HCT116 (cell line): ENCODE measurements at regions not wholly inside any gene's neighbourhood (a gene's known extent, or its start where the extent isn't known, plus 50 kb on each side); places are given as distances from the start of the nearest gene placed in this dataset.

Experiments used
- ATAC-seq: fragments of 200-7000 bp; cut with Tn5 transposase; 2 replicates; pipeline ENCODE4 v1.9.1; 2020; ENCODE audit warnings: mild to moderate bottlenecking, moderate library complexity
- BruUV-seq: library from RNA; stranded (reverse); fragments of 400-500 nt; replicated peaks from 2 replicates; lab custom pipeline; 2021; lab: Mats Ljungman, UMichigan
- CTCF ChIA-PET: fragments of 300-600 bp; sonication (Branson Sonifier 250); formaldehyde crosslinking; loops from one replicate; lab custom pipeline; 2021; ENCODE audit warnings: antibody characterized with exemption; lab: Charles Lee
- POLR2A ChIA-PET: fragments of 300-600, 350-600 bp; sonication (Branson Sonifier 250); formaldehyde crosslinking; loops from one replicate; lab custom pipeline; 2021; ENCODE audit warnings: antibody characterized with exemption; lab: Charles Lee
- RAD21 ChIA-PET, 2 experiments: fragments of 300-600 bp; sonication (Branson Sonifier 250); formaldehyde crosslinking; loops; one replicate each; lab custom pipeline; 2023; ENCODE audit warnings: low total read pairs in 2 of 2; ENCODE audit not compliant: uncharacterized antibody in 2 of 2, unreplicated experiment in 2 of 2, low non-redundant PET in 1 of 2; lab: Charles Lee
- DNase-seq: peaks from one replicate; pipeline ENCODE4 v3.0.0-alpha.2; 2010; ENCODE audit warnings: low read depth, low spot score
- H2AFZ ChIP-seq: fragments of 200-600 bp; shearing (Covaris generic), sonication (generic); 2 replicates; pipeline ENCODE4 v1.6.1; 2017; ENCODE audit warnings: low read depth, mixed run types, mixed read lengths, antibody characterized with exemption, low read length; ENCODE audit not compliant: poor library complexity, severe bottlenecking
- H3K27ac ChIP-seq: 2 replicates; pipeline ENCODE4 v1.5.1; 2012; ENCODE audit warnings: low read depth, low read length
- H3K27me3 ChIP-seq: fragments of 200-600 bp; sonication (generic); 2 replicates; pipeline ENCODE4 v1.6.1; 2016; ENCODE audit warnings: mixed run types, low read length, mixed read lengths; ENCODE audit not compliant: insufficient read depth
- H3K36me3 ChIP-seq, 2 experiments: fragments of 200-500 bp in 1 of 2; fragments of 200-600 bp in 1 of 2; sonication (Bioruptor generic) in 1 of 2; sonication (generic) in 1 of 2; 2 replicates each; pipeline versions ENCODE4 v1.5.1 to v1.6.1; 2014 to 2016; ENCODE audit warnings: low read length in 2 of 2, inconsistent platforms in 1 of 2, mixed read lengths in 1 of 2, mixed run types in 1 of 2; ENCODE audit not compliant: insufficient read depth in 2 of 2, control insufficient read depth in 1 of 2
- H3K4me1 ChIP-seq, 2 experiments: fragments of 200-600 bp in 1 of 2; sonication (generic) in 1 of 2; 2 replicates each; pipeline versions ENCODE4 v1.5.1 to v1.6.1; 2012 to 2017; ENCODE audit warnings: low read length in 2 of 2, inconsistent platforms in 1 of 2, mild to moderate bottlenecking in 1 of 2, mixed read lengths in 1 of 2, mixed run types in 1 of 2, moderate library complexity in 1 of 2; ENCODE audit not compliant: insufficient read depth in 2 of 2, control insufficient read depth in 1 of 2
- H3K4me2 ChIP-seq: fragments of 200-600 bp; sonication (generic); 2 replicates; pipeline ENCODE4 v1.6.1; 2017; ENCODE audit warnings: mixed run types, low read length, mixed read lengths
- H3K4me3 ChIP-seq, 2 experiments: fragments of 200-600 bp in 1 of 2; sonication (generic) in 1 of 2; replicated peaks in 1 of 2; 2 replicates each; pipeline ENCODE4 v1.5.1; 2011 to 2016; ENCODE audit warnings: low read length in 2 of 2, control low read depth in 1 of 2, low read depth in 1 of 2, mild to moderate bottlenecking in 1 of 2, mixed read lengths in 1 of 2, mixed run types in 1 of 2
- H3K79me2 ChIP-seq: fragments of 200-600 bp; sonication (generic); 2 replicates; pipeline ENCODE4 v1.6.1; 2017; ENCODE audit warnings: mild to moderate bottlenecking, mixed run types, low read length, moderate library complexity, mixed read lengths; ENCODE audit not compliant: insufficient read depth
- H3K9ac ChIP-seq: fragments of 200-600 bp; sonication (generic); 2 replicates; pipeline ENCODE4 v1.6.1; 2016; ENCODE audit warnings: low read length, mixed read lengths
- H3K9me2 ChIP-seq: fragments of 200-600 bp; sonication (generic), shearing (Covaris generic); 2 replicates; pipeline ENCODE4 v1.6.1; 2017; ENCODE audit warnings: mixed run types, mild to moderate bottlenecking, moderate library complexity; ENCODE audit not compliant: insufficient read depth
- H3K9me3 ChIP-seq, 2 experiments: fragments of 200-500 bp in 1 of 2; fragments of 200-600 bp in 1 of 2; sonication (Bioruptor generic) in 1 of 2; sonication (generic) in 1 of 2; 2 replicates each; pipeline ENCODE4 v1.6.1; 2014 to 2017; ENCODE audit warnings: low read length in 2 of 2, mixed read lengths in 2 of 2, inconsistent platforms in 1 of 2, low read depth in 1 of 2, mild to moderate bottlenecking in 1 of 2, mixed run types in 1 of 2, moderate library complexity in 1 of 2; ENCODE audit not compliant: control insufficient read depth in 1 of 2, insufficient read depth in 1 of 2
- H4K20me1 ChIP-seq: fragments of 200-600 bp; sonication (generic), shearing (Covaris generic); 2 replicates; pipeline ENCODE4 v1.6.1; 2017; ENCODE audit warnings: mixed run types, mild to moderate bottlenecking, moderate library complexity; ENCODE audit not compliant: insufficient read depth
- CEBPB ChIP-seq: IDR thresholded peaks from 2 replicates; pipeline ENCODE4 v1.6.1; 2012; ENCODE audit warnings: low read depth
- EGR1 ChIP-seq: IDR thresholded peaks from 2 replicates; pipeline ENCODE4 v1.6.1; 2012; ENCODE audit warnings: low read depth
- ELF1 ChIP-seq: IDR thresholded peaks from 2 replicates; pipeline ENCODE4 v1.6.1; 2012; ENCODE audit warnings: low read depth, borderline replicate concordance
- FOSL1 ChIP-seq: IDR thresholded peaks from 2 replicates; pipeline ENCODE4 v1.6.1; 2012; ENCODE audit warnings: low read depth
- SIN3A ChIP-seq: IDR thresholded peaks from 2 replicates; pipeline ENCODE4 v1.6.1; 2012; ENCODE audit warnings: low read depth
- SP1 ChIP-seq: IDR thresholded peaks from 2 replicates; pipeline ENCODE4 v1.6.1; 2012; ENCODE audit warnings: low read depth
- SRF ChIP-seq: IDR thresholded peaks from 2 replicates; pipeline ENCODE4 v1.6.1; 2012; ENCODE audit warnings: low read depth
- intact Hi-C: fragments of 100-400 bp; cut with micrococcal nuclease; formaldehyde crosslinking; loops from 2 replicates; pipeline ENCODE4 v1.10.0; 2022
- TF ChIP-seq, protein P1 (sequence below): IDR thresholded peaks from 2 replicates; pipeline ENCODE4 v1.6.1; 2012

DNA sequence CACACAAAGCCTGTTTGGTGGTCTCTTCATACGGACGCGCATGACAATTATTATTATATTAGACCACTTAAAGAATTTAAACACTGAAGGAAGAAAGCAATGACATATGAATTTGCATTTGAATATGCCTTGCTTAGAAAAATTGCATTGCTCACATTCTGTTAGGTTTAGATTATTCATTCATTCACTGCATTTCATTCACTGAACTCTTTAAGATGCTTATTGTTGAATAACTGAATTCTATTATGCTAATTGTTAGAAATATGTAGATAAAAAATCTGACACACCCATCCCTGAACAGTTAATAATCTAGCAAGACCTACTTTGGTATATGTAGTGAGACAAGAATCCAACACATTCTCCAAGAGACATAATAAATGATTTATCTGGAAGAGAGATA, 94.4 kb upstream of the PEX5L start:
- Histone ChIP-seq H3K27me3 (no peaks in the 10 kb centered on the region), H3K4me3 (no peak overlapping the region), H3K36me3 (no peaks in the 10 kb centered on the region)
- POLR2A ChIA-PET: no interaction called here
- CTCF ChIA-PET: no interaction called here
- ATAC-seq: no peak
- intact Hi-C loops: no loop called here
- no peak for TF ChIP-seq SRF
- TF ChIP-seq SP1: no peak
- TF ChIP-seq CEBPB: no peak
- no peak for TF ChIP-seq SIN3A
- TF ChIP-seq, protein P1, sequence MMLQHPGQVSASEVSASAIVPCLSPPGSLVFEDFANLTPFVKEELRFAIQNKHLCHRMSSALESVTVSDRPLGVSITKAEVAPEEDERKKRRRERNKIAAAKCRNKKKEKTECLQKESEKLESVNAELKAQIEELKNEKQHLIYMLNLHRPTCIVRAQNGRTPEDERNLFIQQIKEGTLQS: no peak
- TF ChIP-seq, all 23 proteins: peak for 0
- Histone ChIP-seq H3K4me1 (no peaks in the 10 kb centered on the region), H3K9me2 (no peaks in the 10 kb centered on the region), H3K9me3 (no peaks in the 10 kb centered on the region), H3K27ac (no peak overlapping the region), H3K79me2 (no peaks in the 10 kb centered on the region), H2AFZ (no peak overlapping the region), H3K4me2 (no peak overlapping the region), H3K9ac (no peak overlapping the region), H4K20me1 (no peaks in the 10 kb centered on the region)
- no TSS peak for BruUV-seq
- DNase-seq: no peak
- RAD21 ChIA-PET: no interaction called here

DNA sequence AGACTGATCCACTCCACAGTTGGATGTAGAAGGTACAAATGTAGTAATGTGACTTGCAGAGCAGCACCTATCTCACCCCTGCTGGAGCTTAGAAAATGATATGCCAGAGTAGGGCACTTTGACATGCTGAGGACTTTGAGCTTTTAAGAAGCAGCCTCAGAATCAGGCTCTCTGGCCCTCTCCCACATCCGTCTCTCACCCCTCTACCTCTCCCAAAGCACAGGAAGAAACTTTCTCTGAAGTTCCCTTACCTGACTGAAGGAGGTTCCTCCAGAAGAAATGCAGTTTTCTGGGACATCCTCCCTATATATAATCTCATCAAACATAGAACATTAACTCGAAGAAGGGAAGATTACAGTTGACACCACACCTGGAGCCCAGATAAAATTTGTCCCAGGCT, 98.4 kb upstream of the PEX5L start:
- POLR2A ChIA-PET: no interaction called here
- intact Hi-C loops: no loop called here
- H3K27me3 ChIP-seq: no peaks in the 10 kb centered on the region
- H3K79me2 ChIP-seq: no peaks in the 10 kb centered on the region
- H2AFZ ChIP-seq: no peak overlapping the region
- no peaks in the 10 kb centered on the region for H3K4me1 ChIP-seq
- H3K27ac ChIP-seq: no peak overlapping the region
- TF ChIP-seq FOSL1 (no peak), EGR1 (no peak), SRF (no peak), ELF1 (no peak)
- no peaks in the 10 kb centered on the region for H3K36me3 ChIP-seq
- H3K9me3 ChIP-seq: no peaks in the 10 kb centered on the region
- no peak overlapping the region for H3K9ac ChIP-seq
- ATAC-seq (no peak), DNase-seq (no peak)
- RAD21 ChIA-PET: no interaction called here
- BruUV-seq: no TSS peak
- H3K9me2 ChIP-seq: no peaks in the 10 kb centered on the region
- H4K20me1 ChIP-seq: no peaks in the 10 kb centered on the region
- H3K4me2 ChIP-seq: no peak overlapping the region
- CTCF ChIA-PET: no interaction called here
- no peak overlapping the region for H3K4me3 ChIP-seq
